HCT116 (cell line): ENCODE measurements at regions not wholly inside any gene's neighbourhood (a gene's known extent, or its start where the extent isn't known, plus 50 kb on each side); places are given as distances from the start of the nearest gene placed in this dataset.

Experiments
- ATAC-seq: fragments of 200-7000 bp; cut with Tn5 transposase; 2 replicates; pipeline ENCODE4 v1.9.1; 2020; ENCODE audit warnings: mild to moderate bottlenecking, moderate library complexity
- BruUV-seq: library from RNA; stranded (reverse); fragments of 400-500 nt; replicated peaks from 2 replicates; lab custom pipeline; 2021; lab: Mats Ljungman, UMichigan
- CTCF ChIA-PET: fragments of 300-600 bp; sonication (Branson Sonifier 250); formaldehyde crosslinking; loops from one replicate; lab custom pipeline; 2021; ENCODE audit warnings: antibody characterized with exemption; lab: Charles Lee
- POLR2A ChIA-PET: fragments of 300-600, 350-600 bp; sonication (Branson Sonifier 250); formaldehyde crosslinking; loops from one replicate; lab custom pipeline; 2021; ENCODE audit warnings: antibody characterized with exemption; lab: Charles Lee
- RAD21 ChIA-PET, 2 experiments: fragments of 300-600 bp; sonication (Branson Sonifier 250); formaldehyde crosslinking; loops; one replicate each; lab custom pipeline; 2023; ENCODE audit warnings: low total read pairs in 2 of 2; ENCODE audit not compliant: uncharacterized antibody in 2 of 2, unreplicated experiment in 2 of 2, low non-redundant PET in 1 of 2; lab: Charles Lee
- DNase-seq: peaks from one replicate; pipeline ENCODE4 v3.0.0-alpha.2; 2010; ENCODE audit warnings: low read depth, low spot score
- H2AFZ ChIP-seq: fragments of 200-600 bp; shearing (Covaris generic), sonication (generic); 2 replicates; pipeline ENCODE4 v1.6.1; 2017; ENCODE audit warnings: low read depth, mixed run types, mixed read lengths, antibody characterized with exemption, low read length; ENCODE audit not compliant: poor library complexity, severe bottlenecking
- H3K27ac ChIP-seq: 2 replicates; pipeline ENCODE4 v1.5.1; 2012; ENCODE audit warnings: low read depth, low read length
- H3K27me3 ChIP-seq: fragments of 200-600 bp; sonication (generic); 2 replicates; pipeline ENCODE4 v1.6.1; 2016; ENCODE audit warnings: mixed run types, low read length, mixed read lengths; ENCODE audit not compliant: insufficient read depth
- H3K36me3 ChIP-seq, 2 experiments: fragments of 200-500 bp in 1 of 2; fragments of 200-600 bp in 1 of 2; sonication (Bioruptor generic) in 1 of 2; sonication (generic) in 1 of 2; 2 replicates each; pipeline versions ENCODE4 v1.5.1 to v1.6.1; 2014 to 2016; ENCODE audit warnings: low read length in 2 of 2, inconsistent platforms in 1 of 2, mixed read lengths in 1 of 2, mixed run types in 1 of 2; ENCODE audit not compliant: insufficient read depth in 2 of 2, control insufficient read depth in 1 of 2
- H3K4me1 ChIP-seq, 2 experiments: fragments of 200-600 bp in 1 of 2; sonication (generic) in 1 of 2; 2 replicates each; pipeline versions ENCODE4 v1.5.1 to v1.6.1; 2012 to 2017; ENCODE audit warnings: low read length in 2 of 2, inconsistent platforms in 1 of 2, mild to moderate bottlenecking in 1 of 2, mixed read lengths in 1 of 2, mixed run types in 1 of 2, moderate library complexity in 1 of 2; ENCODE audit not compliant: insufficient read depth in 2 of 2, control insufficient read depth in 1 of 2
- H3K4me2 ChIP-seq: fragments of 200-600 bp; sonication (generic); 2 replicates; pipeline ENCODE4 v1.6.1; 2017; ENCODE audit warnings: mixed run types, low read length, mixed read lengths
- H3K4me3 ChIP-seq, 2 experiments: fragments of 200-600 bp in 1 of 2; sonication (generic) in 1 of 2; replicated peaks in 1 of 2; 2 replicates each; pipeline ENCODE4 v1.5.1; 2011 to 2016; ENCODE audit warnings: low read length in 2 of 2, control low read depth in 1 of 2, low read depth in 1 of 2, mild to moderate bottlenecking in 1 of 2, mixed read lengths in 1 of 2, mixed run types in 1 of 2
- H3K79me2 ChIP-seq: fragments of 200-600 bp; sonication (generic); 2 replicates; pipeline ENCODE4 v1.6.1; 2017; ENCODE audit warnings: mild to moderate bottlenecking, mixed run types, low read length, moderate library complexity, mixed read lengths; ENCODE audit not compliant: insufficient read depth
- H3K9ac ChIP-seq: fragments of 200-600 bp; sonication (generic); 2 replicates; pipeline ENCODE4 v1.6.1; 2016; ENCODE audit warnings: low read length, mixed read lengths
- H3K9me2 ChIP-seq: fragments of 200-600 bp; sonication (generic), shearing (Covaris generic); 2 replicates; pipeline ENCODE4 v1.6.1; 2017; ENCODE audit warnings: mixed run types, mild to moderate bottlenecking, moderate library complexity; ENCODE audit not compliant: insufficient read depth
- H3K9me3 ChIP-seq, 2 experiments: fragments of 200-500 bp in 1 of 2; fragments of 200-600 bp in 1 of 2; sonication (Bioruptor generic) in 1 of 2; sonication (generic) in 1 of 2; 2 replicates each; pipeline ENCODE4 v1.6.1; 2014 to 2017; ENCODE audit warnings: low read length in 2 of 2, mixed read lengths in 2 of 2, inconsistent platforms in 1 of 2, low read depth in 1 of 2, mild to moderate bottlenecking in 1 of 2, mixed run types in 1 of 2, moderate library complexity in 1 of 2; ENCODE audit not compliant: control insufficient read depth in 1 of 2, insufficient read depth in 1 of 2
- H4K20me1 ChIP-seq: fragments of 200-600 bp; sonication (generic), shearing (Covaris generic); 2 replicates; pipeline ENCODE4 v1.6.1; 2017; ENCODE audit warnings: mixed run types, mild to moderate bottlenecking, moderate library complexity; ENCODE audit not compliant: insufficient read depth
- EGR1 ChIP-seq: IDR thresholded peaks from 2 replicates; pipeline ENCODE4 v1.6.1; 2012; ENCODE audit warnings: low read depth
- EZH2phosphoT487 ChIP-seq: fragments of 200-600 bp; IDR thresholded peaks from 2 replicates; pipeline ENCODE4 v1.6.1; 2018; ENCODE audit warnings: antibody characterized with exemption, borderline replicate concordance
- FOSL1 ChIP-seq: IDR thresholded peaks from 2 replicates; pipeline ENCODE4 v1.6.1; 2012; ENCODE audit warnings: low read depth
- MAX ChIP-seq: IDR thresholded peaks from 2 replicates; pipeline ENCODE4 v1.6.1; 2012
- RAD21 ChIP-seq: IDR thresholded peaks from 2 replicates; pipeline ENCODE4 v1.6.1; 2012; ENCODE audit warnings: low read depth, mild to moderate bottlenecking
- SIN3A ChIP-seq: IDR thresholded peaks from 2 replicates; pipeline ENCODE4 v1.6.1; 2012; ENCODE audit warnings: low read depth
- SRF ChIP-seq: IDR thresholded peaks from 2 replicates; pipeline ENCODE4 v1.6.1; 2012; ENCODE audit warnings: low read depth
- ZBTB33 ChIP-seq: IDR thresholded peaks from 2 replicates; pipeline ENCODE4 v1.6.1; 2011; ENCODE audit warnings: mild to moderate bottlenecking, low read length, moderate library complexity; ENCODE audit not compliant: insufficient replicate concordance; ENCODE audit errors: extremely low read depth
- ZFX ChIP-seq: fragments of 450-650 bp; IDR thresholded peaks from 2 replicates; pipeline ENCODE4 v1.6.1; 2017
- ZNF274 ChIP-seq: fragments of 200-500 bp; sonication (Bioruptor generic); IDR thresholded peaks from 2 replicates; pipeline ENCODE4 v1.6.1; 2014; ENCODE audit warnings: mild to moderate bottlenecking, low read depth, low read length, inconsistent platforms
- intact Hi-C: fragments of 100-400 bp; cut with micrococcal nuclease; formaldehyde crosslinking; loops from 2 replicates; pipeline ENCODE4 v1.10.0; 2022

GRCh38 chr9:99505936-99506335 is 283.9 kb downstream of the SEC61B start:
- no peaks in the 10 kb centered on the region for H3K36me3 ChIP-seq
- no peaks in the 10 kb centered on the region for H4K20me1 ChIP-seq
- H3K4me2 ChIP-seq = no peak overlapping the region
- ChIA-PET CTCF (no interaction called here), POLR2A (no interaction called here), RAD21 (no interaction called here)
- H3K27ac ChIP-seq = no peak overlapping the region
- BruUV-seq = no TSS peak
- no peaks in the 10 kb centered on the region for H3K4me1 ChIP-seq
- no peak for TF ChIP-seq FOSL1
- no peak for TF ChIP-seq ZFX
- no peak for TF ChIP-seq EGR1
- TF ChIP-seq, all 23 proteins: peak for 0
- H2AFZ ChIP-seq = no peak overlapping the region
- H3K9ac ChIP-seq = no peak overlapping the region
- 0 out of 2 replicates have a peak, but pooled peaks cover 3% of the 10 kb centered on the region for H3K27me3 ChIP-seq
- DNase-seq (no peak), ATAC-seq (no peak)
- H3K9me3 ChIP-seq = no peaks in the 10 kb centered on the region
- intact Hi-C loops = no loop called here
- no peaks in the 10 kb centered on the region for H3K79me2 ChIP-seq
- H3K4me3 ChIP-seq = no peak overlapping the region
- no peaks in the 10 kb centered on the region for H3K9me2 ChIP-seq

DNA sequence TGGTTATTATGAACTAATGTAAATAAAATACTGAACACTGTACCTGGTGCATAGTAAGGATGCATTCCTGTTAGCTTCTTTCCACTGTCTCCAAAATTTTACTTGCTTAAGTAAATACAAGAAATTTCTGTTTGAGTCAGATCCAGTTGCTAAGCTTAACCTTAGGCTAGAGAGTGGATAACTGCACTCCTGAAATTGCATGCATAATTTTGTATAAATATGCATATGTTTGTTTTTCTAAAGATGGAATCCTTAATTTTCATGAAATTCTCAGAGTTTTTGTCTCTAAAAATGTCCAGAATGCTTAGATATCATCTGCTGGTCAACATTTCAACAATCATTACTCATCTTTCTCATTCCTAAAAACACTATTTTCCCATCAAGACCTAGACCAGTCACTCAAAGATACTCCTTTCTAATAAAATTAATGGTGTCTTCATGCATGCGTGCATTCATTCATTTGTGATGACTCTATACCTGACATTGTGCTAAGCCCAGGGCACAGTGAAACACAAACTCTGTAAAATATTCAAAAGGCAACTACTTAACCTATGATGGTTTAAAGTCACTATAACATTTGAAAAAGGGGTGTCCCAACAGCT is 284.8 kb downstream of the SEC61B start:
- H3K36me3 ChIP-seq = no peaks in the 10 kb centered on the region
- no peak overlapping the region for H3K9ac ChIP-seq
- H3K27ac ChIP-seq = no peak overlapping the region
- no peak overlapping the region for H3K4me2 ChIP-seq
- no peaks in the 10 kb centered on the region for H3K9me3 ChIP-seq
- ATAC-seq (no peak), DNase-seq (no peak)
- H3K79me2 ChIP-seq = no peaks in the 10 kb centered on the region
- no peaks in the 10 kb centered on the region for H4K20me1 ChIP-seq
- intact Hi-C loops = no loop called here
- RAD21 ChIA-PET = no interaction called here
- POLR2A ChIA-PET = no interaction called here
- TF ChIP-seq SRF = no peak
- no peak for TF ChIP-seq ZNF274
- TF ChIP-seq EZH2phosphoT487 = no peak
- TF ChIP-seq RAD21 = no peak
- TF ChIP-seq SIN3A = no peak
- no peak for TF ChIP-seq ZBTB33
- TF ChIP-seq MAX = no peak
- H3K4me3 ChIP-seq = no peak overlapping the region
- no peak overlapping the region for H2AFZ ChIP-seq
- CTCF ChIA-PET = no interaction called here
- BruUV-seq = no TSS peak
- H3K9me2 ChIP-seq = no peaks in the 10 kb centered on the region
- 0 out of 2 replicates have a peak, but pooled peaks cover 3% of the 10 kb centered on the region for H3K27me3 ChIP-seq
- H3K4me1 ChIP-seq = no peaks in the 10 kb centered on the region
